AG10803 (cell line): ENCODE measurements at regions not wholly inside any gene's neighbourhood (a gene's known extent, or its start where the extent isn't known, plus 50 kb on each side); places are given as distances from the start of the nearest gene placed in this dataset.
"Not testable (repeated sequence)": the region's sequence is repeated elsewhere in the genome, so short reads cannot be mapped to it uniquely, and the experiment has no call there.

Experiments
- DNase-seq: peaks from one replicate; pipeline ENCODE4 v3.0.0; 2010; ENCODE audit warnings: low read depth
- H3K4me3 ChIP-seq: 2 replicates; pipeline ENCODE4 v1.5.1; 2011; ENCODE audit warnings: mild to moderate bottlenecking, low read length, control low read depth
- CTCF ChIP-seq: conservative IDR thresholded peaks from 2 replicates; pipeline ENCODE4 v1.5.1; 2011; ENCODE audit warnings: mild to moderate bottlenecking, low read length, control low read depth, inconsistent platforms

- DNase-seq, result no peak
- H3K4me3 ChIP-seq, result no peak overlapping the region
- TF ChIP-seq CTCF, result no peak
These were observed 1341.1 kb downstream of the BRD1 start for GRCh38 chr22:48486558-48486957.

- no peak for TF ChIP-seq CTCF
- no peak overlapping the region for H3K4me3 ChIP-seq
- DNase-seq, result no peak
These were observed 1341.5 kb downstream of the BRD1 start for GRCh38 chr22:48486134-48486532.

GRCh38 chr22:48485149-48486133, 1342.2 kb downstream of the BRD1 start:
- no peak overlapping the region for H3K4me3 ChIP-seq
- no peak for DNase-seq
- no peak for TF ChIP-seq CTCF

- no peak overlapping the region for H3K4me3 ChIP-seq
- no peak for DNase-seq
- TF ChIP-seq CTCF, result no peak
These were observed 1343.7 kb downstream of the BRD1 start for GRCh38 chr22:48483764-48484528.

GRCh38 chr22:48482771-48483170, 1344.9 kb downstream of the BRD1 start:
- no peak overlapping the region for H3K4me3 ChIP-seq
- TF ChIP-seq CTCF, result no peak
- DNase-seq, result no peak

- not testable (repeated sequence) for H3K4me3 ChIP-seq, DNase-seq
These were observed 1345.5 kb downstream of the BRD1 start for GRCh38 chr22:48482198-48482597.

- DNase-seq, result no peak
- no peak for TF ChIP-seq CTCF
- no peak overlapping the region for H3K4me3 ChIP-seq
These were observed 1345.9 kb downstream of the BRD1 start for GRCh38 chr22:48481748-48482147.
